KOPT-K1 (cell line): ENCODE measurements at regions not wholly inside any gene's neighbourhood (a gene's known extent, or its start where the extent isn't known, plus 50 kb on each side); places are given as distances from the start of the nearest gene placed in this dataset.

Experiments used
- H3K27ac ChIP-seq: fragments of 200-600 bp; sonication (generic); 2 replicates; pipeline ENCODE4 v1.5.1; 2016; ENCODE audit warnings: antibody characterized with exemption, mild to moderate bottlenecking, low read depth, low read length; ENCODE audit not compliant: poor library complexity, severe bottlenecking
- H3K36me3 ChIP-seq: fragments of 200-600 bp; sonication (generic); 2 replicates; pipeline ENCODE4 v1.5.1; 2017; ENCODE audit warnings: antibody characterized with exemption, mild to moderate bottlenecking, low read length, moderate library complexity; ENCODE audit not compliant: insufficient read depth
- H3K9me3 ChIP-seq: fragments of 200-600 bp; sonication (generic); 2 replicates; pipeline ENCODE4 v1.5.1; 2017; ENCODE audit warnings: antibody characterized with exemption, low read length, mild to moderate bottlenecking; ENCODE audit not compliant: insufficient read depth, poor library complexity, severe bottlenecking

GRCh38 chr7:109059089-109059488 is 489.4 kb downstream of the DNAJB9 start:
- H3K36me3 ChIP-seq, result no peaks in the 10 kb centered on the region
- no peak overlapping the region for H3K27ac ChIP-seq
- H3K9me3 ChIP-seq, result no peaks in the 10 kb centered on the region

DNA sequence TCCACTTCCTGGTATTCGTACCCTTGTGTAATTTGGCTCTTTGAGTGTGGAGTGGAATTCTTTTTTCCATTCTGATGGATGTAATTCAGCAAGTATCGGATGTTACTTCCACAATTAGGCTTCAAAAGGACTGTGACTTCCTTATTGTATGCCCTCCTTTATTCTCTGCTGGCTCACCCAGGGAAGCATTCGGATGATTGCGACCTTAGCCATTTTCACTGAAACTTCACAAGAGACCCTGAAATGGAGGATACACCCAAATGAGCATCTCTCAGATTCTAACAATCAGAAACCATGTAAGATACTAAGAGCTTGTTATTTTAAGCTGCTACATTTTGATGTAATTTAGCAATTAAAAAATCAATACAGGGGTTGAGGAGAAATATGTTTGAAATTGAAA is 493.1 kb downstream of the DNAJB9 start:
- Histone ChIP-seq H3K27ac (no peak overlapping the region), H3K36me3 (no peaks in the 10 kb centered on the region), H3K9me3 (no peaks in the 10 kb centered on the region)

- Histone ChIP-seq H3K36me3 (no peaks in the 10 kb centered on the region), H3K27ac (no peak overlapping the region), H3K9me3 (no peaks in the 10 kb centered on the region)
These were observed 503.9 kb downstream of the DNAJB9 start for GRCh38 chr7:109073543-109073942.

- Histone ChIP-seq H3K36me3 (no peaks in the 10 kb centered on the region), H3K9me3 (no peaks in the 10 kb centered on the region), H3K27ac (no peak overlapping the region)
These were observed 506.8 kb downstream of the DNAJB9 start for GRCh38 chr7:109076396-109076972.

DNA sequence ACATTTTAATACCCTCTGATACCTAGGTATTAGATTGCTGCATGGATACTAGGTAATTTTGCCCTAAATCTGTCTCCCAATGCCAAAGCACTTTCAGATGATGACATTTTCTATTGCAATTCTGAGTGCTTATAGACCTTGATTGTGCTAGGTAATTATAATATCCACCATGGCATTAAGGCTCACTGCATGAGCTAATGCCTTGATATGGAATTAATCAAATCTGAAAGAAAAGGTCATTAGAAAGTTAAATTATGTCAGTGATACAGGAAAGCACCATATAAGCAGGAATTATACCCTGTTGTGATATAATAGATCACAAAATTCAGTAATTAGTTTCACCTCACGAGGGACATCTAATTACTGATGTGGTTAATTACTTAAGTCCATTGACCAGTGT is 521.4 kb downstream of the DNAJB9 start:
- Histone ChIP-seq H3K27ac (no peak overlapping the region), H3K36me3 (no peaks in the 10 kb centered on the region), H3K9me3 (no peaks in the 10 kb centered on the region)

GRCh38 chr7:109092268-109092667 is 522.6 kb downstream of the DNAJB9 start:
- Histone ChIP-seq H3K36me3 (no peaks in the 10 kb centered on the region), H3K27ac (no peak overlapping the region), H3K9me3 (no peaks in the 10 kb centered on the region)

DNA sequence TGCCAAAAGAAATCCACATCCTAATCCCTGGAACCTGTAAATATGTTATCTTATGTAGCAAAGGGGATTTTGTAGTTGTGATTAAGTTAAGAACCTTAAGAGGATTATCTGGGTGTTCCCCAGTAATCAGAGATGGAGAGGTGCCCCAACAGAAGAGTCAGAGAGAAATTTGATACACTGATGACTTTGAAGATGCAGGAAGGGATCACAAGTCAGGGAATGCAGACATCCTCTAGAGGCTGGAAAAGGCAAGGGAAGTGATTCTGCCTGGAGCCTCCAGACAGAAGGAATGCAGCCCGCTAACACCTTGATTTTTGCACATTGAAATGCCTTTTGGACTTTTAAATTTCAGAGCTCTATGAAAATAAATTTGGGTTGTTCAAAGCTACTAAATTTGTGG is 531.7 kb downstream of the DNAJB9 start:
- no peak overlapping the region for H3K27ac ChIP-seq
- H3K9me3 ChIP-seq, result no peaks in the 10 kb centered on the region
- no peaks in the 10 kb centered on the region for H3K36me3 ChIP-seq

DNA sequence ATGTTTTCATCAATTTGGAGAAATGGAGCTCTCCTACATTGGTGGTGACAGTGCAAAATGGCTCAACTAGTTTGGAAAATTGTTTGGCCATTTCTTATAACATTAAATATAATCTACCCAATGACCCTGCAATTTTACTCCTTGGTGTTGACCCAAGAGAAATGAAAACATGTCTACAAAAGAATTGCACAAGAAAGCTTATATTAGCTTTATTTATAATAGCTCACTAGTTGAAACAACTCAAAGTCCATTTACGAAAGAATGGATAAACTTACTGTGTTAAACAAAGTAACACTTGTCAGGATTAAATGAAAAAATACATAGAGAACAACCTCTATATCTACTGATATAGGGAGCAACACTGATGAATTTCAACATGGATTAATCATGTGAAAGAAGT is 539.9 kb downstream of the DNAJB9 start:
- no peaks in the 10 kb centered on the region for H3K9me3 ChIP-seq
- no peaks in the 10 kb centered on the region for H3K36me3 ChIP-seq
- H3K27ac ChIP-seq, result no peak overlapping the region

DNA sequence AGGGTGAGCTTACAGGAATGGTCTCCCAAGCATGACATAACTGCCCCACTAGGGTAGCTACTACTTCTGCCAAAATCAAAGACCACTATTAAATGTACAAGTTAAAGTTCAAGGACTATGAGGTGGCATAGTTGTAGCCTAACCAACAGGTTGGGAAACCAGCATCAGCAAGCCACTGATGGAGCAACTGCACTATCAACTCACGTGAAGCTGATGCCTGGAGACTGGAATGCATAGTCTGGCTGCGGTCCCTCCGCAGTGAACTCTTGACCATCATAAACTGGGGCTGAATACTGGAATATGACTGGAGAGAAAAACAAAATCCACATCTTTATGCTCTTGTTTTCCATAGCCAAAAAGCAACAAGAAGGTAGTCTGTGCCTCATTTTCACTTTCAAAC is 541.4 kb downstream of the DNAJB9 start:
- Histone ChIP-seq H3K9me3 (no peaks in the 10 kb centered on the region), H3K27ac (no peak overlapping the region), H3K36me3 (no peaks in the 10 kb centered on the region)

GRCh38 chr7:109121599-109122300 is 552.1 kb downstream of the DNAJB9 start:
- H3K27ac ChIP-seq, result no peak overlapping the region
- H3K36me3 ChIP-seq, result no peaks in the 10 kb centered on the region
- no peaks in the 10 kb centered on the region for H3K9me3 ChIP-seq

GRCh38 chr7:109125001-109125400 is 555.3 kb downstream of the DNAJB9 start:
- Histone ChIP-seq H3K36me3 (no peaks in the 10 kb centered on the region), H3K9me3 (no peaks in the 10 kb centered on the region), H3K27ac (no peak overlapping the region)

- H3K36me3 ChIP-seq, result no peaks in the 10 kb centered on the region
- H3K27ac ChIP-seq, result no peak overlapping the region
- no peaks in the 10 kb centered on the region for H3K9me3 ChIP-seq
These were observed 556.9 kb downstream of the DNAJB9 start for GRCh38 chr7:109126404-109127050.

DNA sequence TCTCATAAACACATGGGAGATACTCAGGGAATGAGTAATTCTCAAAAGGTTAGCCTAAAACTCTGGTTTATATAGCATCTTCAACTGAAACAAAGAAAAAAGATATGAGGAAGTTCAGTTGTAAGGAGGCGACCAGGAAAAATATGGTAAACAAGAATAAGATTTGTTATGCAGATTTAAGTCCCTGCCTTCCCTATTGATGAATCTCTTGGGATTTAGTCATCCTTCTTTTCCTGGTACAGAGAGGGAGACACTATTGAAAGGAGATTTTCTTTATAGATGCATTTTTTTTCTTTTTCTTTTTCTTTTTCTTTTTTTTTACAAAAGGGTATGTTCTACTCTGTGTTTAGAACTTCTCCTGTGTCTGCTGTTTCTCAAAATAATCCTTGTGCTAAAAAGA is 557.5 kb downstream of the DNAJB9 start:
- no peak overlapping the region for H3K27ac ChIP-seq
- H3K36me3 ChIP-seq, result no peaks in the 10 kb centered on the region
- no peaks in the 10 kb centered on the region for H3K9me3 ChIP-seq

DNA sequence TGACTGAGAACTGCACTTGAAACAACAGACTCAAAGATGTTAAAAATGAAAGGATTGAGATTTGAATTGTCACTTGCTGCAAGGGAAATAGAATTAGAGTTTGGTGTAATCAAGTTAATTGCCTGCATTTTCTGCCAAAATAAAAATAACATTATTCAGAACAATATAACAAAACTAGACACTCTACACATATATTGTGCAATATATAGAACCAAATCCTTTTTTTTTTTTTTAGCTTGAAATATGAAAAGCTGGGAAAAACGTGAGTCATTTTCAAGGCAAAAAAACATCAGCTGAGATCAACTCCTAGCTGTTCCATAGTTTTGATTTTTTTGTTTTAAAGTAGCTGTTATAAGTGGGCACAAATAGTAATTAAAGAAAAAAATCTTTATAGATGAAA is 561.5 kb downstream of the DNAJB9 start:
- Histone ChIP-seq H3K9me3 (peaks cover 9% of the 10 kb centered on the region), H3K27ac (no peak overlapping the region), H3K36me3 (no peaks in the 10 kb centered on the region)

DNA sequence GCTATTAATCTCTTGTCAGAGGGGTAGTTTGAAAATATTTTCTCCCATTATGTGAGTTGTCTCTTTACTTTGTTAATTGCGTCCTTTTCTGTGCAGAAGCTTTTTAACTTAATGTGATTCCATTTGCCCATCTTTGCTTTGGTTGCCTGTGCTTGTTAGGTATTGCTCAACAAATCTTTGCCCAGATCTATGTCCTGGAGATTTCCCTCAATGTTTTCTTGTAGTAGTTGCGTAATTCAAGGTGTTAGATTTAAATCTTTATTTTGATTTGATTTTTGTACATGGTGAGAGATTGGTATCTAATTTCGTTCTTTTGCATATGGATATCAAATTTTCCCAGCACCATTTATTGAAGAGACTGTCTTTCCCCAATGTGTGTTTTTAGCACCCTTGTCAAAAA is 567.2 kb downstream of the DNAJB9 start:
- Histone ChIP-seq H3K9me3 (peaks cover 9% of the 10 kb centered on the region), H3K36me3 (no peaks in the 10 kb centered on the region), H3K27ac (no peak overlapping the region)

- Histone ChIP-seq H3K27ac (no peak overlapping the region), H3K36me3 (no peaks in the 10 kb centered on the region)
These were observed 585.1 kb downstream of the DNAJB9 start for GRCh38 chr7:109154748-109155147.

More at GRCh38 chr7:109154748-109155147, 585.1 kb downstream of the DNAJB9 start:
- no peaks in the 10 kb centered on the region for H3K9me3 ChIP-seq
